ENCODE measurements at regions not wholly inside any gene's neighbourhood (a gene's known extent, or its start where the extent isn't known, plus 50 kb on each side); places are given as distances from the start of the nearest gene placed in this dataset.

DNA sequence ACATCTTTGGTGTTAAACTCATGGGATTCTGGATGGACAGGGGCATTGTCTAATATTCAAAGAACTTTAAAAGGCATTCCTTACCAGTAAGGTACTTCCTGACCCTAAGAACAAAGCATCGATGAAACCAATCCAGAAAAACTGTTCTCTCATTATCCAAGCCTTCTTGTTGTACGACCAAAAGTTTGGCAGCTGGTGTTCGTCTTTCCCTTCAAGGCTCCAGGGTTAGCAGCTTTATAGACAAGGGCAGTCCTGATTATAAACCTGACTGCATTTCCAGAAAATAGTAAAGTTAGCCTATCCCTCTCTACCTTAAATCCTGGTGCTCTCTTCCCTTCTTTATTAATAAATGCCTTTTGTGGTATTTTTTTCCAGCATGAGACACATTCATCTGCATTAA, 149.4 kb upstream of the MRPS30 start:
- Histone ChIP-seq H3K27me3 (ENCODE audit: control insufficient read depth, insufficient read depth, low read length) (no peaks in the 10 kb centered on the region), H3K4me3 (ENCODE audit: low read length) (no peak overlapping the region), H3K4me1 (ENCODE audit: control insufficient read depth, low read depth, low read length) (no peaks in the 10 kb centered on the region), H3K9ac (ENCODE audit: low read length) (no peak overlapping the region), H3K36me3 (ENCODE audit: control insufficient read depth, low read depth, low read length) (no peaks in the 10 kb centered on the region), H3K27ac (ENCODE audit: low read length) (no peak overlapping the region), H3K9me3 (ENCODE audit: control insufficient read depth, low read depth, low read length) (peaks cover 15% of the 10 kb centered on the region)

DNA sequence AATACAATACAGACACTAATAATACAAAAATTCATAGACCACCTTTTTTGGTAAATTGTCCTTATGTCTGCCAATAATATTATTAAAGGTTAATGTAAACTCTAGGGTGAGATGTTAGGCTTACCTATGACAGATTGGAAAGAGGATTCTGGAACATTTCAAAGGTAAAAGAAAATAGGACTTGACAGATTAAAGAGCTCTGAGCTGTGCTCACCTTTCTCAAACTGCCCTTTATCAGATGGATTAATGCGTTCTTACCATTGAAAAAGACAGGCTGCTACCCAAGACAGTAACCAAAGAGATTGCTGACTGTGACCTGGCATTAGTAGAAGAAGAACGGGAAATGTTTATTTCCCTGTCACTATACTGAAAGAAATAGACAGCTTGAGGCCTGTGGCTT, 156.1 kb upstream of the MRPS30 start:
- H3K4me1 ChIP-seq (ENCODE audit: control insufficient read depth, low read depth, low read length) = no peaks in the 10 kb centered on the region
- H3K9me3 ChIP-seq (ENCODE audit: control insufficient read depth, low read depth, low read length) = peaks cover 15% of the 10 kb centered on the region
- no peaks in the 10 kb centered on the region for H3K27me3 ChIP-seq (ENCODE audit: control insufficient read depth, insufficient read depth, low read length)
- no peak overlapping the region for H3K27ac ChIP-seq (ENCODE audit: low read length)
- H3K36me3 ChIP-seq (ENCODE audit: control insufficient read depth, low read depth, low read length) = no peaks in the 10 kb centered on the region
- no peak overlapping the region for H3K4me3 ChIP-seq (ENCODE audit: low read length)
- no peak overlapping the region for H3K9ac ChIP-seq (ENCODE audit: low read length)

DNA sequence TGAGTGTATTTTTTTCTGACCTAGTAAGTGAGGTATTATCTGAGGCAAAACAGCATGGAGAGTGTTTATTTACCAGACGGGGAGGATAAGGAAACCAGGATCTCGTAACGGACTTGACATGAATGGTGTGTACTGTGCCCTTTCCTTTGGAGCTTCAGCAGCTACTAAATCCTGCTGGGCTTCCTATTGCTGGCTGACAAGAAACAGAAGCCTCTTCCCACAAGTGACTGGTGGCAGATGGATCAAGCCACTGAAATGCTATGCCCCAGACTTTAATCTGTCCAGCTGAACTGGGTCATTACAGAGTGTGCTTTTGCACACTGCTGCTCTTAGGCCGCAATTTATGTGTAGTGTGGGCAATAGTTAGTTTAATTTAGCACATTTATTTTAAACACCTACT, 162.7 kb upstream of the MRPS30 start:
- H3K4me3 ChIP-seq (ENCODE audit: low read length) = no peak overlapping the region
- no peak overlapping the region for H3K27ac ChIP-seq (ENCODE audit: low read length)
- no peaks in the 10 kb centered on the region for H3K27me3 ChIP-seq (ENCODE audit: control insufficient read depth, insufficient read depth, low read length)
- no peaks in the 10 kb centered on the region for H3K4me1 ChIP-seq (ENCODE audit: control insufficient read depth, low read depth, low read length)
- H3K36me3 ChIP-seq (ENCODE audit: control insufficient read depth, low read depth, low read length) = no peaks in the 10 kb centered on the region
- H3K9ac ChIP-seq (ENCODE audit: low read length) = no peak overlapping the region
- no peaks in the 10 kb centered on the region for H3K9me3 ChIP-seq (ENCODE audit: control insufficient read depth, low read depth, low read length)

DNA sequence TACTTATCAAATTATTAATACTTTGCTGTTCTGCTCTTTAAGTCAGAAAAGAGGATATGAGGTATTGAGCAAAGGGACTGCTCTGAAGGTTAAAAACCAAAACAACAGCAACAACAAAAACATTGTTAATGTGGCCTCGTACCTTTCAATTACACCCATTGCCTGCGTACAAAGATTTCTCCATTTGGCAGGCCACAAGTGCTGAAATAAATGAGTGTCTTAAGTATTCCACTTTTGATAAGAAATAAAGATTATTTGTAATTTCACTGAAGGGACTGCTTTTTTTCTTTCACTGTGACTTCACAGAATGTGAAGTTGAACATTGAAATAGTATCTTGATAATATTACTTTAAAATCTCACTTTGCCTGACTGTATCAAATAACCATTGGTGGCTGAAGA, 163.2 kb upstream of the MRPS30 start:
- Histone ChIP-seq H3K4me1 (ENCODE audit: control insufficient read depth, low read depth, low read length) (no peaks in the 10 kb centered on the region), H3K27me3 (ENCODE audit: control insufficient read depth, insufficient read depth, low read length) (no peaks in the 10 kb centered on the region), H3K9ac (ENCODE audit: low read length) (no peak overlapping the region), H3K27ac (ENCODE audit: low read length) (no peak overlapping the region), H3K36me3 (ENCODE audit: control insufficient read depth, low read depth, low read length) (no peaks in the 10 kb centered on the region), H3K9me3 (ENCODE audit: control insufficient read depth, low read depth, low read length) (no peaks in the 10 kb centered on the region), H3K4me3 (ENCODE audit: low read length) (no peak overlapping the region)

- H3K27me3 ChIP-seq (ENCODE audit: control insufficient read depth, insufficient read depth, low read length) = no peaks in the 10 kb centered on the region
- H3K9me3 ChIP-seq (ENCODE audit: control insufficient read depth, low read depth, low read length) = no peaks in the 10 kb centered on the region
- no peak overlapping the region for H3K27ac ChIP-seq (ENCODE audit: low read length)
- no peaks in the 10 kb centered on the region for H3K36me3 ChIP-seq (ENCODE audit: control insufficient read depth, low read depth, low read length)
- no peak overlapping the region for H3K4me3 ChIP-seq (ENCODE audit: low read length)
- no peaks in the 10 kb centered on the region for H3K4me1 ChIP-seq (ENCODE audit: control insufficient read depth, low read depth, low read length)
- H3K9ac ChIP-seq (ENCODE audit: low read length) = no peak overlapping the region
Observed at GRCh38 chr5:44644628-44645027, 164.1 kb upstream of the MRPS30 start.

DNA sequence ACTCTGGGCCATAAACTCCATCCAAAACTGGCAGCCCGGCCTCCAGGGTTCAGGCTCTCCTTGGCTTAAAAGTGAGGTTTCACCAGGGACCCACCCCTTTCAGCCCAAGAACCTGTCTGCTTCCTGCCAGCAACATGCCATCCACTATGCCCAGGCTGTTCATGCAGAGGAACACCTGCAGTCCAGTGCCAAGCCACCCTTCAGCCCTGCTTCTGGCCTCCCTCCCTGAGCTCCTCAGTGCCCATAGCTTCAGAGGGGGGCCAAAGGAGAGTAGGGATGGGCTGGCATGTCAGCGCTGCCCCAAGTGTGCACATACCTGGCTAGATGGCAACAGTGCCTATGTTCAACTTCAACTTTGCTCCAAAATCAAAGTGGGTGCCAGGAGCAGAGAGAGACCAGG, 166.9 kb upstream of the MRPS30 start:
- no peak overlapping the region for H3K4me3 ChIP-seq (ENCODE audit: low read length)
- no peaks in the 10 kb centered on the region for H3K9me3 ChIP-seq (ENCODE audit: control insufficient read depth, low read depth, low read length)
- no peaks in the 10 kb centered on the region for H3K27me3 ChIP-seq (ENCODE audit: control insufficient read depth, insufficient read depth, low read length)
- H3K27ac ChIP-seq (ENCODE audit: low read length) = no peak overlapping the region
- H3K36me3 ChIP-seq (ENCODE audit: control insufficient read depth, low read depth, low read length) = no peaks in the 10 kb centered on the region
- H3K9ac ChIP-seq (ENCODE audit: low read length) = no peak overlapping the region
- H3K4me1 ChIP-seq (ENCODE audit: control insufficient read depth, low read depth, low read length) = peaks cover 8% of the 10 kb centered on the region

- H3K9ac ChIP-seq (ENCODE audit: low read length) = no peak overlapping the region
- no peak overlapping the region for H3K4me3 ChIP-seq (ENCODE audit: low read length)
- H3K4me1 ChIP-seq (ENCODE audit: control insufficient read depth, low read depth, low read length) = peaks cover 8% of the 10 kb centered on the region
- no peaks in the 10 kb centered on the region for H3K36me3 ChIP-seq (ENCODE audit: control insufficient read depth, low read depth, low read length)
- H3K27me3 ChIP-seq (ENCODE audit: control insufficient read depth, insufficient read depth, low read length) = no peaks in the 10 kb centered on the region
- H3K9me3 ChIP-seq (ENCODE audit: control insufficient read depth, low read depth, low read length) = no peaks in the 10 kb centered on the region
- no peak overlapping the region for H3K27ac ChIP-seq (ENCODE audit: low read length)
Observed at GRCh38 chr5:44640945-44641456, 167.7 kb upstream of the MRPS30 start.

- Histone ChIP-seq H3K4me1 (ENCODE audit: control insufficient read depth, low read depth, low read length) (peaks cover 8% of the 10 kb centered on the region), H3K4me3 (ENCODE audit: low read length) (no peak overlapping the region)
Observed at GRCh38 chr5:44637916-44638869, 170.6 kb upstream of the MRPS30 start.

GRCh38 chr5:44632344-44632743, 176.4 kb upstream of the MRPS30 start:
- no peak overlapping the region for H3K9ac ChIP-seq (ENCODE audit: low read length)
- H3K9me3 ChIP-seq (ENCODE audit: control insufficient read depth, low read depth, low read length) = no peaks in the 10 kb centered on the region
- H3K27me3 ChIP-seq (ENCODE audit: control insufficient read depth, insufficient read depth, low read length) = no peaks in the 10 kb centered on the region
- no peak overlapping the region for H3K4me3 ChIP-seq (ENCODE audit: low read length)
- no peaks in the 10 kb centered on the region for H3K36me3 ChIP-seq (ENCODE audit: control insufficient read depth, low read depth, low read length)
- H3K4me1 ChIP-seq (ENCODE audit: control insufficient read depth, low read depth, low read length) = no peaks in the 10 kb centered on the region
- H3K27ac ChIP-seq (ENCODE audit: low read length) = no peak overlapping the region

More at GRCh38 chr5:44637916-44638869, 170.6 kb upstream of the MRPS30 start:
- Histone ChIP-seq H3K9ac (ENCODE audit: low read length) (no peak overlapping the region), H3K27ac (ENCODE audit: low read length) (no peak overlapping the region), H3K36me3 (ENCODE audit: control insufficient read depth, low read depth, low read length) (no peaks in the 10 kb centered on the region), H3K9me3 (ENCODE audit: control insufficient read depth, low read depth, low read length) (no peaks in the 10 kb centered on the region), H3K27me3 (ENCODE audit: control insufficient read depth, insufficient read depth, low read length) (no peaks in the 10 kb centered on the region)

GRCh38 chr5:44626846-44627245, 181.9 kb upstream of the MRPS30 start:
- no peaks in the 10 kb centered on the region for H3K36me3 ChIP-seq (ENCODE audit: control insufficient read depth, low read depth, low read length)
- no peaks in the 10 kb centered on the region for H3K9me3 ChIP-seq (ENCODE audit: control insufficient read depth, low read depth, low read length)
- H3K9ac ChIP-seq (ENCODE audit: low read length) = no peak overlapping the region
- no peaks in the 10 kb centered on the region for H3K27me3 ChIP-seq (ENCODE audit: control insufficient read depth, insufficient read depth, low read length)
- H3K27ac ChIP-seq (ENCODE audit: low read length) = no peak overlapping the region
- H3K4me3 ChIP-seq (ENCODE audit: low read length) = no peak overlapping the region
- H3K4me1 ChIP-seq (ENCODE audit: control insufficient read depth, low read depth, low read length) = no peaks in the 10 kb centered on the region

DNA sequence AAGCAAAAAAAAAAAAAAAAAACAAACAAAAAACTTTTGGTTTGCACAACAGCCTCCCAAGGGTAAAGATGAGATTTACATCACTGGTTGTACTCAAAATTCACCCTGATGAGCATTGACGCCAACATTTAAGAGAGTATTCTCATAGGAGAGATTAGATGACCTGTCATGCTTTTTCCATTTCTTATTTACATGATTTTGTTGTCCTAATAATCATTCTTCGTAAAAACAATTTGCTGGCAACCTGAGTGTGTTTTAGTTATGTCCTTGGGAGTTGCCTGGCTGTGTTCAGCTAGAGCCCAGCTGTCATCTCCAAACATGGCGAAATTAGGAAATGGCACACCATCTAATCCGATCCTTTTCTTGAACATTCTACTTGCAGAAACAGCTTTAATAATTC, 186.4 kb upstream of the MRPS30 start:
- no peak overlapping the region for H3K4me3 ChIP-seq (ENCODE audit: low read length)
- no peak overlapping the region for H3K27ac ChIP-seq (ENCODE audit: low read length)
- no peaks in the 10 kb centered on the region for H3K36me3 ChIP-seq (ENCODE audit: control insufficient read depth, low read depth, low read length)
- H3K9me3 ChIP-seq (ENCODE audit: control insufficient read depth, low read depth, low read length) = no peaks in the 10 kb centered on the region
- no peaks in the 10 kb centered on the region for H3K4me1 ChIP-seq (ENCODE audit: control insufficient read depth, low read depth, low read length)
- H3K9ac ChIP-seq (ENCODE audit: low read length) = no peak overlapping the region
- H3K27me3 ChIP-seq (ENCODE audit: control insufficient read depth, insufficient read depth, low read length) = no peaks in the 10 kb centered on the region

All from iPS-18a (cell line).